ENCODE measurements at regions not wholly inside any gene's neighbourhood (a gene's known extent, or its start where the extent isn't known, plus 50 kb on each side); places are given as distances from the start of the nearest gene placed in this dataset.

DNA sequence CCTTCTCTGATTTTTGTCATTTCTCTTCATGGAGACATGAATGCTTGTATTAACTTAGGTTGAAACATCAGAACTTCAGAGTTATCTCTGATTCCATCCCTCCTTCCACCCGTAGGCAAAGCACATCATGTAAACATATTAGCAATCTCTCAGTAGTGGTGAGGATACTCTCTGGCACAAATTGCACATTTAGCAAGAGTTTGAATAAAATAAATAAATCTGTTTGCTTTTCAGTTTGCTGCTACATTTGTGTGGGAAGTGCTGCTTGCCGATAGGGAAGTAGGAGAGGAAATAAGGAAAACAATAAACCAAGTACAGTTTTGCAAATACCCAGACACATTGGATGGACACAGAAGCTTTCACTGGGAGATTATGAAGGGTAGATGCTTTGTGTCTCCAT, 359.0 kb downstream of the BCKDHB start:
- TF ChIP-seq, protein P1, sequence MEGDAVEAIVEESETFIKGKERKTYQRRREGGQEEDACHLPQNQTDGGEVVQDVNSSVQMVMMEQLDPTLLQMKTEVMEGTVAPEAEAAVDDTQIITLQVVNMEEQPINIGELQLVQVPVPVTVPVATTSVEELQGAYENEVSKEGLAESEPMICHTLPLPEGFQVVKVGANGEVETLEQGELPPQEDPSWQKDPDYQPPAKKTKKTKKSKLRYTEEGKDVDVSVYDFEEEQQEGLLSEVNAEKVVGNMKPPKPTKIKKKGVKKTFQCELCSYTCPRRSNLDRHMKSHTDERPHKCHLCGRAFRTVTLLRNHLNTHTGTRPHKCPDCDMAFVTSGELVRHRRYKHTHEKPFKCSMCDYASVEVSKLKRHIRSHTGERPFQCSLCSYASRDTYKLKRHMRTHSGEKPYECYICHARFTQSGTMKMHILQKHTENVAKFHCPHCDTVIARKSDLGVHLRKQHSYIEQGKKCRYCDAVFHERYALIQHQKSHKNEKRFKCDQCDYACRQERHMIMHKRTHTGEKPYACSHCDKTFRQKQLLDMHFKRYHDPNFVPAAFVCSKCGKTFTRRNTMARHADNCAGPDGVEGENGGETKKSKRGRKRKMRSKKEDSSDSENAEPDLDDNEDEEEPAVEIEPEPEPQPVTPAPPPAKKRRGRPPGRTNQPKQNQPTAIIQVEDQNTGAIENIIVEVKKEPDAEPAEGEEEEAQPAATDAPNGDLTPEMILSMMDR (IDR thresholded peaks at IDR 0.05): no peak
- TF ChIP-seq POLR2A (IDR thresholded peaks at IDR 0.05): no peak

Data from testis (tissue), 2 donors.